ENCODE measurements at regions not wholly inside any gene's neighbourhood (a gene's known extent, or its start where the extent isn't known, plus 50 kb on each side); places are given as distances from the start of the nearest gene placed in this dataset.
A peak's percentile ranks its signal among the peaks of the same experiment; 100 is the strongest.

DNA sequence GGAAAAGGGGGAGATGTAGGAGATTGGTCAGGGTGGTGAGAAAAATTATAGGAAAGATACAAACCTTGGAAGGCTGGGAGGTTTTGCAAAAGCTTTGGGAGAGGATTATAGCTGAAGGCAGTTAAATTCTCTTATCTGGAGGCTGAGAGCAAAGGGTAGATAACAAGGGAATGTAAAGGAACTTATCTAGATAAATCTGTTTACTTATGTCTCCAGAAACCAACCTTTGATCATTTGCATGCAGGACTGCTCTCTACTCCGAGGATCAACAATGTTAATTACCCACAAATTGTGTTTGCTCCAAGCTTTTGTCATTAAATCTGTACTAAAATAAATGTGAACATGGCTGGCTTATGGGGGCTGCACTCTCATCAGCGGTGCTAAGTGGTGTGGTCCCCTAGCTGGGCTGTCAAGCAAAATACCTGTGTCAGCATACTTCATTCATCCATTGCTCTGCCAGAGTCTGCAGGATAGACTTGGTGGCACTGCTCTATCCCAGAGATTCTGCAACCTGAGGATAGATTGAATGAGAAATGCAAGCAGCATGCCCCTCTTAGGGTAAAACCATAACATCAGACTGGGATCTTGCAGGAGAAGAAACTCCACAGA is 1599.2 kb upstream of the TENM4 start:
- intact Hi-C loops (cut with micrococcal nuclease; ENCODE audit: unreplicated experiment), result no loop called here
- Histone ChIP-seq H3K4me3 (ENCODE audit: low read depth in 2 of 2, low read length in 2 of 2) (no peak overlapping the region), H3K36me3 (ENCODE audit: control insufficient read depth, insufficient read depth, low read length) (no peaks in the 10 kb centered on the region), H3K9me3 (ENCODE audit: control insufficient read depth, insufficient read depth, low read depth, low read length) (peaks cover 4% of the 10 kb centered on the region; the same call in 1 of the 2 replicates), H3K4me1 (ENCODE audit: control insufficient read depth, insufficient read depth, low read length) (no peaks in the 10 kb centered on the region), H3K27me3 (ENCODE audit: control insufficient read depth, insufficient read depth, low read length) (no peaks in the 10 kb centered on the region), H3K27ac (ENCODE audit: low read length) (no peak overlapping the region)
- no peak for DNase-seq (ENCODE audit: low read depth, low spot score)
- ChIA-PET POLR2A (no interaction called here), CTCF (no interaction called here)
- peak; percentile 51; the same call in 1 of the 2 replicates for ATAC-seq
- in situ Hi-C loops (cut with HindIII; ENCODE audit: low pct_unique_long_range_greater_than_20kb, low sequenced_read_pairs), result no loop called here
- TF ChIP-seq TCF7L2 (IDR thresholded peaks at IDR 0.05; ENCODE audit: low read depth, low read length), result peak; percentile 84
- TF ChIP-seq, protein P1, sequence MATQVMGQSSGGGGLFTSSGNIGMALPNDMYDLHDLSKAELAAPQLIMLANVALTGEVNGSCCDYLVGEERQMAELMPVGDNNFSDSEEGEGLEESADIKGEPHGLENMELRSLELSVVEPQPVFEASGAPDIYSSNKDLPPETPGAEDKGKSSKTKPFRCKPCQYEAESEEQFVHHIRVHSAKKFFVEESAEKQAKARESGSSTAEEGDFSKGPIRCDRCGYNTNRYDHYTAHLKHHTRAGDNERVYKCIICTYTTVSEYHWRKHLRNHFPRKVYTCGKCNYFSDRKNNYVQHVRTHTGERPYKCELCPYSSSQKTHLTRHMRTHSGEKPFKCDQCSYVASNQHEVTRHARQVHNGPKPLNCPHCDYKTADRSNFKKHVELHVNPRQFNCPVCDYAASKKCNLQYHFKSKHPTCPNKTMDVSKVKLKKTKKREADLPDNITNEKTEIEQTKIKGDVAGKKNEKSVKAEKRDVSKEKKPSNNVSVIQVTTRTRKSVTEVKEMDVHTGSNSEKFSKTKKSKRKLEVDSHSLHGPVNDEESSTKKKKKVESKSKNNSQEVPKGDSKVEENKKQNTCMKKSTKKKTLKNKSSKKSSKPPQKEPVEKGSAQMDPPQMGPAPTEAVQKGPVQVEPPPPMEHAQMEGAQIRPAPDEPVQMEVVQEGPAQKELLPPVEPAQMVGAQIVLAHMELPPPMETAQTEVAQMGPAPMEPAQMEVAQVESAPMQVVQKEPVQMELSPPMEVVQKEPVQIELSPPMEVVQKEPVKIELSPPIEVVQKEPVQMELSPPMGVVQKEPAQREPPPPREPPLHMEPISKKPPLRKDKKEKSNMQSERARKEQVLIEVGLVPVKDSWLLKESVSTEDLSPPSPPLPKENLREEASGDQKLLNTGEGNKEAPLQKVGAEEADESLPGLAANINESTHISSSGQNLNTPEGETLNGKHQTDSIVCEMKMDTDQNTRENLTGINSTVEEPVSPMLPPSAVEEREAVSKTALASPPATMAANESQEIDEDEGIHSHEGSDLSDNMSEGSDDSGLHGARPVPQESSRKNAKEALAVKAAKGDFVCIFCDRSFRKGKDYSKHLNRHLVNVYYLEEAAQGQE (IDR thresholded peaks at IDR 0.05; ENCODE audit: insufficient read depth in 1 of 2, low read depth in 2 of 2, low read length in 1 of 2), result no peak
- BruUV-seq (replicated peaks), result no TSS peak

- no peaks in the 10 kb centered on the region; the same call in 1 of the 2 replicates for H3K9me3 ChIP-seq (ENCODE audit: control insufficient read depth, insufficient read depth, low read depth, low read length)
- CTCF ChIA-PET, result no interaction called here
- no peak for ATAC-seq
- intact Hi-C loops (cut with micrococcal nuclease; ENCODE audit: unreplicated experiment) (no loop called here), in situ Hi-C loops (cut with HindIII; ENCODE audit: low pct_unique_long_range_greater_than_20kb, low sequenced_read_pairs) (no loop called here)
- POLR2A ChIA-PET, result no interaction called here
- H3K27ac ChIP-seq (ENCODE audit: low read length), result no peak overlapping the region
- no TSS peak for BruUV-seq (replicated peaks)
- H3K4me1 ChIP-seq (ENCODE audit: control insufficient read depth, insufficient read depth, low read length), result no peaks in the 10 kb centered on the region
- no peak for TF ChIP-seq POLR2AphosphoS5 (IDR thresholded peaks at IDR 0.05; ENCODE audit: low read depth, low read length)
- TF ChIP-seq, protein P1 (IDR thresholded peaks at IDR 0.05; ENCODE audit: insufficient read depth in 1 of 2, low read depth in 2 of 2, low read length in 1 of 2), result no peak
- TF ChIP-seq, protein P2, sequence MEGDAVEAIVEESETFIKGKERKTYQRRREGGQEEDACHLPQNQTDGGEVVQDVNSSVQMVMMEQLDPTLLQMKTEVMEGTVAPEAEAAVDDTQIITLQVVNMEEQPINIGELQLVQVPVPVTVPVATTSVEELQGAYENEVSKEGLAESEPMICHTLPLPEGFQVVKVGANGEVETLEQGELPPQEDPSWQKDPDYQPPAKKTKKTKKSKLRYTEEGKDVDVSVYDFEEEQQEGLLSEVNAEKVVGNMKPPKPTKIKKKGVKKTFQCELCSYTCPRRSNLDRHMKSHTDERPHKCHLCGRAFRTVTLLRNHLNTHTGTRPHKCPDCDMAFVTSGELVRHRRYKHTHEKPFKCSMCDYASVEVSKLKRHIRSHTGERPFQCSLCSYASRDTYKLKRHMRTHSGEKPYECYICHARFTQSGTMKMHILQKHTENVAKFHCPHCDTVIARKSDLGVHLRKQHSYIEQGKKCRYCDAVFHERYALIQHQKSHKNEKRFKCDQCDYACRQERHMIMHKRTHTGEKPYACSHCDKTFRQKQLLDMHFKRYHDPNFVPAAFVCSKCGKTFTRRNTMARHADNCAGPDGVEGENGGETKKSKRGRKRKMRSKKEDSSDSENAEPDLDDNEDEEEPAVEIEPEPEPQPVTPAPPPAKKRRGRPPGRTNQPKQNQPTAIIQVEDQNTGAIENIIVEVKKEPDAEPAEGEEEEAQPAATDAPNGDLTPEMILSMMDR (IDR thresholded peaks at IDR 0.05), result no peak
- no peak for TF ChIP-seq TCF7L2 (IDR thresholded peaks at IDR 0.05; ENCODE audit: low read depth, low read length)
- TF ChIP-seq SIN3A (IDR thresholded peaks at IDR 0.05; ENCODE audit: borderline replicate concordance, insufficient read depth, low read depth, low read length), result no peak
- no peak overlapping the region for H3K4me3 ChIP-seq (ENCODE audit: low read depth in 2 of 2, low read length in 2 of 2)
- no peaks in the 10 kb centered on the region for H3K36me3 ChIP-seq (ENCODE audit: control insufficient read depth, insufficient read depth, low read length)
- no peaks in the 10 kb centered on the region for H3K27me3 ChIP-seq (ENCODE audit: control insufficient read depth, insufficient read depth, low read length)
- no peak for DNase-seq (ENCODE audit: low read depth, low spot score)
Measured at GRCh38 chr11:81036168-81036870, 1595.5 kb upstream of the TENM4 start.

Data from Panc1 (cell line).